Fibroblast of the aortic adventitia (primary cell): ENCODE measurements at regions not wholly inside any gene's neighbourhood (a gene's known extent, or its start where the extent isn't known, plus 50 kb on each side); places are given as distances from the start of the nearest gene placed in this dataset.

Experiments
- DNase-seq: peaks from one replicate; pipeline ENCODE4 v3.0.0-alpha.2; 2010; ENCODE audit warnings: low read depth
- H3K4me3 ChIP-seq: 2 replicates; pipeline ENCODE4 v1.5.1; 2011; ENCODE audit warnings: low read depth, mild to moderate bottlenecking, control low read depth, low read length, moderate library complexity
- CTCF ChIP-seq: IDR thresholded peaks from 2 replicates; pipeline ENCODE4 v1.5.1; 2011; ENCODE audit warnings: mild to moderate bottlenecking, low read length, control low read depth, inconsistent platforms; ENCODE audit not compliant: insufficient read depth

- TF ChIP-seq CTCF, result no peak
- DNase-seq, result no peak
- H3K4me3 ChIP-seq, result no peak overlapping the region
Measured at GRCh38 chr2:222797871-222798270, 63.0 kb upstream of the ACSL3 start.

GRCh38 chr2:222798528-222798927 is 62.3 kb upstream of the ACSL3 start:
- H3K4me3 ChIP-seq, result no peak overlapping the region
- DNase-seq, result no peak
- no peak for TF ChIP-seq CTCF

- TF ChIP-seq CTCF, result no peak
- H3K4me3 ChIP-seq, result no peak overlapping the region
- no peak for DNase-seq
Measured at GRCh38 chr2:222799262-222799918, 61.4 kb upstream of the ACSL3 start.

GRCh38 chr2:222802514-222803196 is 58.2 kb upstream of the ACSL3 start:
- no peak for TF ChIP-seq CTCF
- no peak overlapping the region for H3K4me3 ChIP-seq
- no peak for DNase-seq

- H3K4me3 ChIP-seq, result no peak overlapping the region
- no peak for DNase-seq
- no peak for TF ChIP-seq CTCF
Measured at GRCh38 chr2:222804351-222804750, 56.5 kb upstream of the ACSL3 start.

GRCh38 chr2:222805591-222806304 is 55.1 kb upstream of the ACSL3 start:
- no peak for TF ChIP-seq CTCF
- peak; percentile 25 for DNase-seq
- no peak overlapping the region for H3K4me3 ChIP-seq
